HCT116 (cell line): ENCODE measurements at regions not wholly inside any gene's neighbourhood (a gene's known extent, or its start where the extent isn't known, plus 50 kb on each side); places are given as distances from the start of the nearest gene placed in this dataset.

ENCODE experiments used
- ATAC-seq: fragments of 200-7000 bp; cut with Tn5 transposase; 2 replicates; pipeline ENCODE4 v1.9.1; 2020; ENCODE audit warnings: mild to moderate bottlenecking, moderate library complexity
- BruUV-seq: library from RNA; stranded (reverse); fragments of 400-500 nt; replicated peaks from 2 replicates; lab custom pipeline; 2021; lab: Mats Ljungman, UMichigan
- CTCF ChIA-PET: fragments of 300-600 bp; sonication (Branson Sonifier 250); formaldehyde crosslinking; loops from one replicate; lab custom pipeline; 2021; ENCODE audit warnings: antibody characterized with exemption; lab: Charles Lee
- POLR2A ChIA-PET: fragments of 300-600, 350-600 bp; sonication (Branson Sonifier 250); formaldehyde crosslinking; loops from one replicate; lab custom pipeline; 2021; ENCODE audit warnings: antibody characterized with exemption; lab: Charles Lee
- RAD21 ChIA-PET, 2 experiments: fragments of 300-600 bp; sonication (Branson Sonifier 250); formaldehyde crosslinking; loops; one replicate each; lab custom pipeline; 2023; ENCODE audit warnings: low total read pairs in 2 of 2; ENCODE audit not compliant: uncharacterized antibody in 2 of 2, unreplicated experiment in 2 of 2, low non-redundant PET in 1 of 2; lab: Charles Lee
- DNase-seq: peaks from one replicate; pipeline ENCODE4 v3.0.0-alpha.2; 2010; ENCODE audit warnings: low read depth, low spot score
- H2AFZ ChIP-seq: fragments of 200-600 bp; shearing (Covaris generic), sonication (generic); 2 replicates; pipeline ENCODE4 v1.6.1; 2017; ENCODE audit warnings: low read depth, mixed run types, mixed read lengths, antibody characterized with exemption, low read length; ENCODE audit not compliant: poor library complexity, severe bottlenecking
- H3K27ac ChIP-seq: 2 replicates; pipeline ENCODE4 v1.5.1; 2012; ENCODE audit warnings: low read depth, low read length
- H3K27me3 ChIP-seq: fragments of 200-600 bp; sonication (generic); 2 replicates; pipeline ENCODE4 v1.6.1; 2016; ENCODE audit warnings: mixed run types, low read length, mixed read lengths; ENCODE audit not compliant: insufficient read depth
- H3K36me3 ChIP-seq, 2 experiments: fragments of 200-500 bp in 1 of 2; fragments of 200-600 bp in 1 of 2; sonication (Bioruptor generic) in 1 of 2; sonication (generic) in 1 of 2; 2 replicates each; pipeline versions ENCODE4 v1.5.1 to v1.6.1; 2014 to 2016; ENCODE audit warnings: low read length in 2 of 2, inconsistent platforms in 1 of 2, mixed read lengths in 1 of 2, mixed run types in 1 of 2; ENCODE audit not compliant: insufficient read depth in 2 of 2, control insufficient read depth in 1 of 2
- H3K4me1 ChIP-seq, 2 experiments: fragments of 200-600 bp in 1 of 2; sonication (generic) in 1 of 2; 2 replicates each; pipeline versions ENCODE4 v1.5.1 to v1.6.1; 2012 to 2017; ENCODE audit warnings: low read length in 2 of 2, inconsistent platforms in 1 of 2, mild to moderate bottlenecking in 1 of 2, mixed read lengths in 1 of 2, mixed run types in 1 of 2, moderate library complexity in 1 of 2; ENCODE audit not compliant: insufficient read depth in 2 of 2, control insufficient read depth in 1 of 2
- H3K4me2 ChIP-seq: fragments of 200-600 bp; sonication (generic); 2 replicates; pipeline ENCODE4 v1.6.1; 2017; ENCODE audit warnings: mixed run types, low read length, mixed read lengths
- H3K4me3 ChIP-seq, 2 experiments: fragments of 200-600 bp in 1 of 2; sonication (generic) in 1 of 2; replicated peaks in 1 of 2; 2 replicates each; pipeline ENCODE4 v1.5.1; 2011 to 2016; ENCODE audit warnings: low read length in 2 of 2, control low read depth in 1 of 2, low read depth in 1 of 2, mild to moderate bottlenecking in 1 of 2, mixed read lengths in 1 of 2, mixed run types in 1 of 2
- H3K79me2 ChIP-seq: fragments of 200-600 bp; sonication (generic); 2 replicates; pipeline ENCODE4 v1.6.1; 2017; ENCODE audit warnings: mild to moderate bottlenecking, mixed run types, low read length, moderate library complexity, mixed read lengths; ENCODE audit not compliant: insufficient read depth
- H3K9ac ChIP-seq: fragments of 200-600 bp; sonication (generic); 2 replicates; pipeline ENCODE4 v1.6.1; 2016; ENCODE audit warnings: low read length, mixed read lengths
- H3K9me2 ChIP-seq: fragments of 200-600 bp; sonication (generic), shearing (Covaris generic); 2 replicates; pipeline ENCODE4 v1.6.1; 2017; ENCODE audit warnings: mixed run types, mild to moderate bottlenecking, moderate library complexity; ENCODE audit not compliant: insufficient read depth
- H3K9me3 ChIP-seq, 2 experiments: fragments of 200-500 bp in 1 of 2; fragments of 200-600 bp in 1 of 2; sonication (Bioruptor generic) in 1 of 2; sonication (generic) in 1 of 2; 2 replicates each; pipeline ENCODE4 v1.6.1; 2014 to 2017; ENCODE audit warnings: low read length in 2 of 2, mixed read lengths in 2 of 2, inconsistent platforms in 1 of 2, low read depth in 1 of 2, mild to moderate bottlenecking in 1 of 2, mixed run types in 1 of 2, moderate library complexity in 1 of 2; ENCODE audit not compliant: control insufficient read depth in 1 of 2, insufficient read depth in 1 of 2
- H4K20me1 ChIP-seq: fragments of 200-600 bp; sonication (generic), shearing (Covaris generic); 2 replicates; pipeline ENCODE4 v1.6.1; 2017; ENCODE audit warnings: mixed run types, mild to moderate bottlenecking, moderate library complexity; ENCODE audit not compliant: insufficient read depth
- CEBPB ChIP-seq: IDR thresholded peaks from 2 replicates; pipeline ENCODE4 v1.6.1; 2012; ENCODE audit warnings: low read depth
- ELF1 ChIP-seq: IDR thresholded peaks from 2 replicates; pipeline ENCODE4 v1.6.1; 2012; ENCODE audit warnings: low read depth, borderline replicate concordance
- JUND ChIP-seq: IDR thresholded peaks from 2 replicates; pipeline ENCODE4 v1.6.1; 2012
- POLR2A ChIP-seq: IDR thresholded peaks from 2 replicates; pipeline ENCODE4 v1.7.0; 2011; ENCODE audit warnings: borderline replicate concordance; ENCODE audit not compliant: insufficient read depth, insufficient read length; ENCODE audit errors: extremely low read depth
- POLR2AphosphoS5 ChIP-seq: IDR thresholded peaks from 2 replicates; pipeline ENCODE4 v1.6.1; 2011; ENCODE audit warnings: mild to moderate bottlenecking, low read depth, low read length, moderate library complexity
- RAD21 ChIP-seq: IDR thresholded peaks from 2 replicates; pipeline ENCODE4 v1.6.1; 2012; ENCODE audit warnings: low read depth, mild to moderate bottlenecking
- SIN3A ChIP-seq: IDR thresholded peaks from 2 replicates; pipeline ENCODE4 v1.6.1; 2012; ENCODE audit warnings: low read depth
- SP1 ChIP-seq: IDR thresholded peaks from 2 replicates; pipeline ENCODE4 v1.6.1; 2012; ENCODE audit warnings: low read depth
- YY1 ChIP-seq: IDR thresholded peaks from 2 replicates; pipeline ENCODE4 v1.6.1; 2011; ENCODE audit warnings: low read length, low read depth, moderate library complexity, mild to moderate bottlenecking; ENCODE audit not compliant: insufficient replicate concordance; ENCODE audit errors: extremely low read depth
- ZFX ChIP-seq: fragments of 450-650 bp; IDR thresholded peaks from 2 replicates; pipeline ENCODE4 v1.6.1; 2017
- ZNF274 ChIP-seq: fragments of 200-500 bp; sonication (Bioruptor generic); IDR thresholded peaks from 2 replicates; pipeline ENCODE4 v1.6.1; 2014; ENCODE audit warnings: mild to moderate bottlenecking, low read depth, low read length, inconsistent platforms
- intact Hi-C: fragments of 100-400 bp; cut with micrococcal nuclease; formaldehyde crosslinking; loops from 2 replicates; pipeline ENCODE4 v1.10.0; 2022
- TF ChIP-seq, protein P1 (sequence below): IDR thresholded peaks from 2 replicates; pipeline ENCODE4 v1.6.1; 2012
- TF ChIP-seq, protein P2 (sequence below), 3 experiments: fragments of 200-600 bp in 1 of 3; sonication (generic) in 1 of 3; IDR thresholded peaks in 2 of 3; conservative IDR thresholded peaks in 1 of 3; 2 replicates each; pipeline ENCODE4 v1.5.1; 2012 to 2017; ENCODE audit warnings: low read depth in 2 of 3, low read length in 2 of 3, antibody characterized with exemption in 1 of 3, borderline replicate concordance in 1 of 3, control low read depth in 1 of 3, mild to moderate bottlenecking in 1 of 3, mixed read lengths in 1 of 3, mixed run types in 1 of 3, moderate library complexity in 1 of 3; ENCODE audit not compliant: insufficient read depth in 1 of 3
- TF ChIP-seq, protein P3 (sequence below): IDR thresholded peaks from 2 replicates; pipeline ENCODE4 v1.6.1; 2011; ENCODE audit warnings: mild to moderate bottlenecking, low read length, moderate library complexity; ENCODE audit not compliant: insufficient replicate concordance; ENCODE audit errors: extremely low read depth

DNA sequence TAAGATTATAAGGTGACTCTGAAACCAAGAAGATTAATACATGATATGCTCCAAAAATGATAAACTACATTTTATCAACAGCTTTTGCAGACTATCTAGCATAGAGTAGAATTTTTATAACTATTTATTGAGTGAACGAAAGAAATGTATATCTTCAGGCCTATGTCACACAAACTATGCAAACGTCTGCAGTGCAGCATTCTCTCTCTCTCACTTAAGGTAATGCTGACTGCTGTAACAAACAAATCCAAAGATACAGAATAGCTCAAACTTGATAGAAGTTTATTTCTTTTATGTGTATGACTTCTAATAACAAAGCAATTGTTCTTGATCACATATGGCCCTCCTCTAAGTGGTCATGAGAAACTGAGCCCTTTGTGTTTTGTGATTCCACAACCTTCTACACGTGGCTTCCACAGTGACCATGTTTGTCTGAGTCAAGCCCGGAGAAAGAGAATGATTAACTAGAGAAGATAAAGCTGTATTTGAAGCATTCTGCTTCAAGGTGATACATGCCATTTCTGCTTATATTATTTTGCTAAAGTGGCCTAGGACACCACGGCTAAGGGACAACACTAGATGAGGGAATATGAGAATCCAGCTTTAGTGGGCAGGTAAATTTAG is 1352.7 kb upstream of the TMEM132C start:
- no peaks in the 10 kb centered on the region for H3K9me3 ChIP-seq
- H3K36me3 ChIP-seq: no peaks in the 10 kb centered on the region
- CTCF ChIA-PET: no interaction called here
- no peaks in the 10 kb centered on the region for H4K20me1 ChIP-seq
- no peaks in the 10 kb centered on the region for H3K79me2 ChIP-seq
- POLR2A ChIA-PET: no interaction called here
- RAD21 ChIA-PET: no interaction called here
- no peak overlapping the region for H3K9ac ChIP-seq
- DNase-seq: no peak
- H3K27me3 ChIP-seq: no peaks in the 10 kb centered on the region
- no peak overlapping the region for H3K27ac ChIP-seq
- H3K4me1 ChIP-seq: no peaks in the 10 kb centered on the region
- H3K9me2 ChIP-seq: no peaks in the 10 kb centered on the region
- ATAC-seq: no peak
- H3K4me3 ChIP-seq: no peak overlapping the region
- TF ChIP-seq POLR2AphosphoS5 (no peak), RAD21 (no peak), YY1 (no peak), POLR2A (no peak), SIN3A (no peak), JUND (no peak), CEBPB (no peak), ELF1 (no peak), ZFX (no peak), ZNF274 (no peak), SP1 (no peak)
- TF ChIP-seq, protein P1, sequence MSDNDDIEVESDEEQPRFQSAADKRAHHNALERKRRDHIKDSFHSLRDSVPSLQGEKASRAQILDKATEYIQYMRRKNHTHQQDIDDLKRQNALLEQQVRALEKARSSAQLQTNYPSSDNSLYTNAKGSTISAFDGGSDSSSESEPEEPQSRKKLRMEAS: no peak
- TF ChIP-seq, protein P2, sequence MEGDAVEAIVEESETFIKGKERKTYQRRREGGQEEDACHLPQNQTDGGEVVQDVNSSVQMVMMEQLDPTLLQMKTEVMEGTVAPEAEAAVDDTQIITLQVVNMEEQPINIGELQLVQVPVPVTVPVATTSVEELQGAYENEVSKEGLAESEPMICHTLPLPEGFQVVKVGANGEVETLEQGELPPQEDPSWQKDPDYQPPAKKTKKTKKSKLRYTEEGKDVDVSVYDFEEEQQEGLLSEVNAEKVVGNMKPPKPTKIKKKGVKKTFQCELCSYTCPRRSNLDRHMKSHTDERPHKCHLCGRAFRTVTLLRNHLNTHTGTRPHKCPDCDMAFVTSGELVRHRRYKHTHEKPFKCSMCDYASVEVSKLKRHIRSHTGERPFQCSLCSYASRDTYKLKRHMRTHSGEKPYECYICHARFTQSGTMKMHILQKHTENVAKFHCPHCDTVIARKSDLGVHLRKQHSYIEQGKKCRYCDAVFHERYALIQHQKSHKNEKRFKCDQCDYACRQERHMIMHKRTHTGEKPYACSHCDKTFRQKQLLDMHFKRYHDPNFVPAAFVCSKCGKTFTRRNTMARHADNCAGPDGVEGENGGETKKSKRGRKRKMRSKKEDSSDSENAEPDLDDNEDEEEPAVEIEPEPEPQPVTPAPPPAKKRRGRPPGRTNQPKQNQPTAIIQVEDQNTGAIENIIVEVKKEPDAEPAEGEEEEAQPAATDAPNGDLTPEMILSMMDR (IDR thresholded peaks at IDR 0.05 in 2 of 3, conservative IDR thresholded peaks at IDR 0.05 in 1 of 3; ENCODE audit: borderline replicate concordance in 1 of 3, insufficient read depth in 1 of 3, low read depth in 2 of 3, low read length in 2 of 3): no peak
- TF ChIP-seq, protein P3, sequence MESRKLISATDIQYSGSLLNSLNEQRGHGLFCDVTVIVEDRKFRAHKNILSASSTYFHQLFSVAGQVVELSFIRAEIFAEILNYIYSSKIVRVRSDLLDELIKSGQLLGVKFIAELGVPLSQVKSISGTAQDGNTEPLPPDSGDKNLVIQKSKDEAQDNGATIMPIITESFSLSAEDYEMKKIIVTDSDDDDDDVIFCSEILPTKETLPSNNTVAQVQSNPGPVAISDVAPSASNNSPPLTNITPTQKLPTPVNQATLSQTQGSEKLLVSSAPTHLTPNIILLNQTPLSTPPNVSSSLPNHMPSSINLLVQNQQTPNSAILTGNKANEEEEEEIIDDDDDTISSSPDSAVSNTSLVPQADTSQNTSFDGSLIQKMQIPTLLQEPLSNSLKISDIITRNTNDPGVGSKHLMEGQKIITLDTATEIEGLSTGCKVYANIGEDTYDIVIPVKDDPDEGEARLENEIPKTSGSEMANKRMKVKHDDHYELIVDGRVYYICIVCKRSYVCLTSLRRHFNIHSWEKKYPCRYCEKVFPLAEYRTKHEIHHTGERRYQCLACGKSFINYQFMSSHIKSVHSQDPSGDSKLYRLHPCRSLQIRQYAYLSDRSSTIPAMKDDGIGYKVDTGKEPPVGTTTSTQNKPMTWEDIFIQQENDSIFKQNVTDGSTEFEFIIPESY: no peak
- TF ChIP-seq, all 23 proteins: peak for 0
- intact Hi-C loops: no loop called here
- H3K4me2 ChIP-seq: no peak overlapping the region
- BruUV-seq: no TSS peak
- H2AFZ ChIP-seq: no peak overlapping the region
